GM23338 (cell line): ENCODE measurements at regions not wholly inside any gene's neighbourhood (a gene's known extent, or its start where the extent isn't known, plus 50 kb on each side); places are given as distances from the start of the nearest gene placed in this dataset.

ENCODE experiments used
- ATAC-seq: fragments of 200-7000 bp; cut with Tn5 transposase; 3 replicates; pipeline ENCODE4 v1.9.1; 2020
- DNase-seq: peaks from one replicate; pipeline ENCODE4 v3.0.0-alpha.2; 2015; ENCODE audit warnings: low spot score
- H2AFZ ChIP-seq: fragments of 200-600 bp; sonication (generic); 2 replicates; pipeline ENCODE4 v1.8.0; 2016; ENCODE audit warnings: antibody characterized with exemption, mild to moderate bottlenecking, moderate library complexity
- H3F3A ChIP-seq: fragments of 200-600 bp; sonication (generic); replicated peaks from 2 replicates; pipeline ENCODE4 v1.8.0; 2017; ENCODE audit warnings: antibody characterized with exemption, mixed run types, low read depth
- H3K27ac ChIP-seq: fragments of 200-600 bp; sonication (generic); 2 replicates; pipeline ENCODE4 v1.6.1; 2016; ENCODE audit warnings: low read depth
- H3K27me3 ChIP-seq: fragments of 200-600 bp; sonication (generic); 2 replicates; pipeline ENCODE4 v1.8.0; 2016; ENCODE audit warnings: mild to moderate bottlenecking, mixed run types, moderate library complexity; ENCODE audit not compliant: insufficient read depth
- H3K36me3 ChIP-seq: fragments of 200-600 bp; sonication (generic); 2 replicates; pipeline ENCODE4 v1.8.0; 2016; ENCODE audit warnings: mild to moderate bottlenecking; ENCODE audit not compliant: insufficient read depth
- H3K4me1 ChIP-seq: fragments of 200-600 bp; sonication (generic); 2 replicates; pipeline ENCODE4 v1.8.0; 2016; ENCODE audit warnings: mild to moderate bottlenecking, moderate library complexity; ENCODE audit not compliant: insufficient read depth
- H3K4me2 ChIP-seq: fragments of 200-600 bp; sonication (generic); 2 replicates; pipeline ENCODE4 v1.7.1; 2017; ENCODE audit warnings: mixed run types
- H3K4me3 ChIP-seq: fragments of 200-600 bp; sonication (generic); 2 replicates; pipeline ENCODE4 v1.6.1; 2016; ENCODE audit warnings: mixed run types
- H3K79me2 ChIP-seq: fragments of 200-600 bp; sonication (generic); replicated peaks from 2 replicates; pipeline ENCODE4 v1.8.0; 2017; ENCODE audit warnings: mild to moderate bottlenecking; ENCODE audit not compliant: insufficient read depth
- H3K9me2 ChIP-seq: fragments of 200-600 bp; sonication (generic); 2 replicates; pipeline ENCODE4 v1.8.0; 2017; ENCODE audit not compliant: insufficient read depth
- H4K20me1 ChIP-seq: fragments of 200-600 bp; sonication (generic); replicated peaks from 2 replicates; pipeline ENCODE4 v1.8.0; 2017; ENCODE audit warnings: mild to moderate bottlenecking; ENCODE audit not compliant: insufficient read depth
- H3K27ac Mint-ChIP-seq: 2 replicates; pipeline ENCODE4 v1.8.0; 2020; ENCODE audit warnings: inconsistent platforms, mild to moderate bottlenecking, moderate library complexity, mixed read lengths
- H3K27me3 Mint-ChIP-seq: 3 replicates; pipeline ENCODE4 v1.8.0; 2022; ENCODE audit warnings: low read depth, mild to moderate bottlenecking, moderate library complexity, mixed read lengths, inconsistent platforms; ENCODE audit not compliant: insufficient read depth, poor library complexity
- H3K36me3 Mint-ChIP-seq: 3 replicates; pipeline ENCODE4 v1.8.0; 2021; ENCODE audit warnings: low read depth, mild to moderate bottlenecking, inconsistent platforms, moderate library complexity, mixed read lengths
- H3K4me1 Mint-ChIP-seq: 3 replicates; pipeline ENCODE4 v1.8.0; 2020; ENCODE audit warnings: mild to moderate bottlenecking, inconsistent platforms, mixed read lengths
- H3K4me3 Mint-ChIP-seq: 3 replicates; pipeline ENCODE4 v1.8.0; 2021; ENCODE audit warnings: moderate library complexity, mild to moderate bottlenecking, inconsistent platforms, mixed read lengths
- H3K9me3 Mint-ChIP-seq: 3 replicates; pipeline ENCODE4 v1.8.0; 2020; ENCODE audit warnings: moderate library complexity, mild to moderate bottlenecking, inconsistent platforms, mixed read lengths
- CREB1 ChIP-seq: fragments of 250-450 bp; sonication (Bioruptor Pico); IDR thresholded peaks from 2 replicates; pipeline ENCODE4 v1.5.0; 2020; ENCODE audit warnings: low read depth, mild to moderate bottlenecking, moderate library complexity
- EZH2 ChIP-seq: fragments of 200-600 bp; sonication (generic); IDR thresholded peaks from one replicate; pipeline ENCODE4 v1.8.0; 2017; ENCODE audit warnings: antibody characterized with exemption, mild to moderate bottlenecking, low read depth; ENCODE audit not compliant: unreplicated experiment
- EZH2phosphoT487 ChIP-seq: fragments of 200-600 bp; sonication (generic); IDR thresholded peaks from one replicate; pipeline ENCODE4 v1.8.1; 2018; ENCODE audit warnings: antibody characterized with exemption; ENCODE audit not compliant: unreplicated experiment
- NANOG ChIP-seq: IDR thresholded peaks from 2 replicates; pipeline ENCODE4 v1.6.1; 2016; ENCODE audit warnings: antibody characterized with exemption, borderline replicate concordance
- POLR2AphosphoS5 ChIP-seq: IDR thresholded peaks from 2 replicates; pipeline ENCODE4 v1.6.1; 2016; ENCODE audit warnings: antibody characterized with exemption, low read depth
- STAT1 ChIP-seq: IDR thresholded peaks from one replicate; pipeline ENCODE4 v1.6.1; 2016; ENCODE audit warnings: antibody characterized with exemption; ENCODE audit not compliant: unreplicated experiment
- ZNF114 ChIP-seq: fragments of 250-450 bp; sonication (Bioruptor Pico); IDR thresholded peaks from 2 replicates; pipeline ENCODE4 v1.5.0; 2020; ENCODE audit warnings: mild to moderate bottlenecking, moderate library complexity
- ZNF331 ChIP-seq: fragments of 250-450 bp; sonication (Bioruptor Pico); IDR thresholded peaks from 2 replicates; pipeline ENCODE4 v1.5.0; 2020; ENCODE audit warnings: low read depth, mild to moderate bottlenecking, moderate library complexity
- TF ChIP-seq, protein P1 (sequence below): fragments of 250-450 bp; sonication (Bioruptor Pico); IDR thresholded peaks from 2 replicates; pipeline ENCODE4 v1.5.0; 2020; ENCODE audit warnings: mild to moderate bottlenecking, moderate library complexity
- TF ChIP-seq, protein P2 (sequence below), 2 experiments: fragments of 200-600 bp in 1 of 2; sonication (generic) in 1 of 2; conservative IDR thresholded peaks; 2 replicates each; pipeline versions ENCODE4 v1.5.1 to v1.6.1; 2016 to 2017; ENCODE audit warnings: antibody characterized with exemption in 2 of 2, low read depth in 2 of 2, mild to moderate bottlenecking in 2 of 2, moderate library complexity in 1 of 2
- TF ChIP-seq, protein P3 (sequence below): IDR thresholded peaks from 2 replicates; pipeline ENCODE4 v1.6.1; 2016; ENCODE audit warnings: antibody characterized with exemption
- TF ChIP-seq, protein P4 (sequence below): IDR thresholded peaks from one replicate; pipeline ENCODE4 v1.6.1; 2018; ENCODE audit warnings: antibody characterized with exemption; ENCODE audit not compliant: unreplicated experiment

DNA sequence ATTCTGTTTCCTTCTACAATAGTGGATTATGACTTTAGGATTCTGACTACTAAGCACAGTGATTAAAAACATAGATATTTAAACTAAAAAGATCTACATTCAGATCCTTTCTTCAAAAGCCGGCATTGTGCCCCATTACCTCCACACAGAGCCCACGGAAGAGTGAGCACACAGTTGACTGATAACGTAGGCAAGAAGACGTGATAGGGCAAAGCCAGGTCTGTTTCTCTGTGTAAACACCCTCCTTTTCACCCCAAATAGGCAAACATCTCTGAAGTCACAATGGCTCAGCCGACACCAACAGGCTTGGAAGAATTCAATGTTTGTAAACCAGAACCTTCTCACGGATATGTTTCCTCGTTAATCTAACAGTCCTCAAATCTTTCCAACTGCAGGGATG is 302.9 kb downstream of the CMPK2 start:
- peak overlapping the region; percentile 67 for H2AFZ ChIP-seq
- H3K27ac ChIP-seq, result no peak overlapping the region
- no peaks in the 10 kb centered on the region for H3K4me1 ChIP-seq
- no peaks in the 10 kb centered on the region for H3K27me3 ChIP-seq
- H3K27me3 Mint-ChIP-seq, result peaks cover 2% of the 10 kb centered on the region
- no peaks in the 10 kb centered on the region for H3F3A ChIP-seq
- H3K79me2 ChIP-seq, result no peaks in the 10 kb centered on the region
- no peaks in the 10 kb centered on the region for H3K9me2 ChIP-seq
- no peak overlapping the region for H3K27ac Mint-ChIP-seq
- no peak overlapping the region for H3K4me2 ChIP-seq
- H3K9me3 Mint-ChIP-seq, result peaks cover 35% of the 10 kb centered on the region
- ATAC-seq, result no peak
- H3K36me3 ChIP-seq, result no peaks in the 10 kb centered on the region
- DNase-seq, result no peak
- no peak for TF ChIP-seq NANOG
- TF ChIP-seq STAT1, result no peak
- TF ChIP-seq, protein P1, sequence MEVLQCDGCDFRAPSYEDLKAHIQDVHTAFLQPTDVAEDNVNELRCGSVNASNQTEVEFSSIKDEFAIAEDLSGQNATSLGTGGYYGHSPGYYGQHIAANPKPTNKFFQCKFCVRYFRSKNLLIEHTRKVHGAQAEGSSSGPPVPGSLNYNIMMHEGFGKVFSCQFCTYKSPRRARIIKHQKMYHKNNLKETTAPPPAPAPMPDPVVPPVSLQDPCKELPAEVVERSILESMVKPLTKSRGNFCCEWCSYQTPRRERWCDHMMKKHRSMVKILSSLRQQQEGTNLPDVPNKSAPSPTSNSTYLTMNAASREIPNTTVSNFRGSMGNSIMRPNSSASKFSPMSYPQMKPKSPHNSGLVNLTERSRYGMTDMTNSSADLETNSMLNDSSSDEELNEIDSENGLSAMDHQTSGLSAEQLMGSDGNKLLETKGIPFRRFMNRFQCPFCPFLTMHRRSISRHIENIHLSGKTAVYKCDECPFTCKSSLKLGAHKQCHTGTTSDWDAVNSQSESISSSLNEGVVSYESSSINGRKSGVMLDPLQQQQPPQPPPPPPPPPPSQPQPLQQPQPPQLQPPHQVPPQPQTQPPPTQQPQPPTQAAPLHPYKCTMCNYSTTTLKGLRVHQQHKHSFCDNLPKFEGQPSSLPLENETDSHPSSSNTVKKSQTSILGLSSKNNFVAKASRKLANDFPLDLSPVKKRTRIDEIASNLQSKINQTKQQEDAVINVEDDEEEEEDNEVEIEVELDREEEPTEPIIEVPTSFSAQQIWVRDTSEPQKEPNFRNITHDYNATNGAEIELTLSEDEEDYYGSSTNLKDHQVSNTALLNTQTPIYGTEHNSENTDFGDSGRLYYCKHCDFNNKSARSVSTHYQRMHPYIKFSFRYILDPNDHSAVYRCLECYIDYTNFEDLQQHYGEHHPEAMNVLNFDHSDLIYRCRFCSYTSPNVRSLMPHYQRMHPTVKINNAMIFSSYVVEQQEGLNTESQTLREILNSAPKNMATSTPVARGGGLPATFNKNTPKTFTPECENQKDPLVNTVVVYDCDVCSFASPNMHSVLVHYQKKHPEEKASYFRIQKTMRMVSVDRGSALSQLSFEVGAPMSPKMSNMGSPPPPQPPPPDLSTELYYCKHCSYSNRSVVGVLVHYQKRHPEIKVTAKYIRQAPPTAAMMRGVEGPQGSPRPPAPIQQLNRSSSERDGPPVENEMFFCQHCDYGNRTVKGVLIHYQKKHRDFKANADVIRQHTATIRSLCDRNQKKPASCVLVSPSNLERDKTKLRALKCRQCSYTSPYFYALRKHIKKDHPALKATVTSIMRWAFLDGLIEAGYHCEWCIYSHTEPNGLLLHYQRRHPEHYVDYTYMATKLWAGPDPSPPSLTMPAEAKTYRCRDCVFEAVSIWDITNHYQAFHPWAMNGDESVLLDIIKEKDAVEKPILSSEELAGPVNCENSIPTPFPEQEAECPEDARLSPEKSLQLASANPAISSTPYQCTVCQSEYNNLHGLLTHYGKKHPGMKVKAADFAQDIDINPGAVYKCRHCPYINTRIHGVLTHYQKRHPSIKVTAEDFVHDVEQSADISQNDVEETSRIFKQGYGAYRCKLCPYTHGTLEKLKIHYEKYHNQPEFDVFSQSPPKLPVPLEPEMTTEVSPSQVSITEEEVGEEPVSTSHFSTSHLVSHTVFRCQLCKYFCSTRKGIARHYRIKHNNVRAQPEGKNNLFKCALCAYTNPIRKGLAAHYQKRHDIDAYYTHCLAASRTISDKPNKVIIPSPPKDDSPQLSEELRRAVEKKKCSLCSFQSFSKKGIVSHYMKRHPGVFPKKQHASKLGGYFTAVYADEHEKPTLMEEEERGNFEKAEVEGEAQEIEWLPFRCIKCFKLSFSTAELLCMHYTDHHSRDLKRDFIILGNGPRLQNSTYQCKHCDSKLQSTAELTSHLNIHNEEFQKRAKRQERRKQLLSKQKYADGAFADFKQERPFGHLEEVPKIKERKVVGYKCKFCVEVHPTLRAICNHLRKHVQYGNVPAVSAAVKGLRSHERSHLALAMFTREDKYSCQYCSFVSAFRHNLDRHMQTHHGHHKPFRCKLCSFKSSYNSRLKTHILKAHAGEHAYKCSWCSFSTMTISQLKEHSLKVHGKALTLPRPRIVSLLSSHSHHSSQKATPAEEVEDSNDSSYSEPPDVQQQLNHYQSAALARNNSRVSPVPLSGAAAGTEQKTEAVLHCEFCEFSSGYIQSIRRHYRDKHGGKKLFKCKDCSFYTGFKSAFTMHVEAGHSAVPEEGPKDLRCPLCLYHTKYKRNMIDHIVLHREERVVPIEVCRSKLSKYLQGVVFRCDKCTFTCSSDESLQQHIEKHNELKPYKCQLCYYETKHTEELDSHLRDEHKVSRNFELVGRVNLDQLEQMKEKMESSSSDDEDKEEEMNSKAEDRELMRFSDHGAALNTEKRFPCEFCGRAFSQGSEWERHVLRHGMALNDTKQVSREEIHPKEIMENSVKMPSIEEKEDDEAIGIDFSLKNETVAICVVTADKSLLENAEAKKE, result no peak
- no peak for TF ChIP-seq POLR2AphosphoS5
- TF ChIP-seq CREB1, result no peak
- TF ChIP-seq EZH2, result no peak
- TF ChIP-seq ZNF331, result no peak
- TF ChIP-seq ZNF114, result no peak
- TF ChIP-seq, protein P2, sequence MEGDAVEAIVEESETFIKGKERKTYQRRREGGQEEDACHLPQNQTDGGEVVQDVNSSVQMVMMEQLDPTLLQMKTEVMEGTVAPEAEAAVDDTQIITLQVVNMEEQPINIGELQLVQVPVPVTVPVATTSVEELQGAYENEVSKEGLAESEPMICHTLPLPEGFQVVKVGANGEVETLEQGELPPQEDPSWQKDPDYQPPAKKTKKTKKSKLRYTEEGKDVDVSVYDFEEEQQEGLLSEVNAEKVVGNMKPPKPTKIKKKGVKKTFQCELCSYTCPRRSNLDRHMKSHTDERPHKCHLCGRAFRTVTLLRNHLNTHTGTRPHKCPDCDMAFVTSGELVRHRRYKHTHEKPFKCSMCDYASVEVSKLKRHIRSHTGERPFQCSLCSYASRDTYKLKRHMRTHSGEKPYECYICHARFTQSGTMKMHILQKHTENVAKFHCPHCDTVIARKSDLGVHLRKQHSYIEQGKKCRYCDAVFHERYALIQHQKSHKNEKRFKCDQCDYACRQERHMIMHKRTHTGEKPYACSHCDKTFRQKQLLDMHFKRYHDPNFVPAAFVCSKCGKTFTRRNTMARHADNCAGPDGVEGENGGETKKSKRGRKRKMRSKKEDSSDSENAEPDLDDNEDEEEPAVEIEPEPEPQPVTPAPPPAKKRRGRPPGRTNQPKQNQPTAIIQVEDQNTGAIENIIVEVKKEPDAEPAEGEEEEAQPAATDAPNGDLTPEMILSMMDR (conservative IDR thresholded peaks at IDR 0.05; ENCODE audit: low read depth in 2 of 2), result no peak
- TF ChIP-seq, protein P3, sequence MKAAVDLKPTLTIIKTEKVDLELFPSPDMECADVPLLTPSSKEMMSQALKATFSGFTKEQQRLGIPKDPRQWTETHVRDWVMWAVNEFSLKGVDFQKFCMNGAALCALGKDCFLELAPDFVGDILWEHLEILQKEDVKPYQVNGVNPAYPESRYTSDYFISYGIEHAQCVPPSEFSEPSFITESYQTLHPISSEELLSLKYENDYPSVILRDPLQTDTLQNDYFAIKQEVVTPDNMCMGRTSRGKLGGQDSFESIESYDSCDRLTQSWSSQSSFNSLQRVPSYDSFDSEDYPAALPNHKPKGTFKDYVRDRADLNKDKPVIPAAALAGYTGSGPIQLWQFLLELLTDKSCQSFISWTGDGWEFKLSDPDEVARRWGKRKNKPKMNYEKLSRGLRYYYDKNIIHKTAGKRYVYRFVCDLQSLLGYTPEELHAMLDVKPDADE, result no peak
- TF ChIP-seq EZH2phosphoT487, result no peak
- TF ChIP-seq, protein P4, sequence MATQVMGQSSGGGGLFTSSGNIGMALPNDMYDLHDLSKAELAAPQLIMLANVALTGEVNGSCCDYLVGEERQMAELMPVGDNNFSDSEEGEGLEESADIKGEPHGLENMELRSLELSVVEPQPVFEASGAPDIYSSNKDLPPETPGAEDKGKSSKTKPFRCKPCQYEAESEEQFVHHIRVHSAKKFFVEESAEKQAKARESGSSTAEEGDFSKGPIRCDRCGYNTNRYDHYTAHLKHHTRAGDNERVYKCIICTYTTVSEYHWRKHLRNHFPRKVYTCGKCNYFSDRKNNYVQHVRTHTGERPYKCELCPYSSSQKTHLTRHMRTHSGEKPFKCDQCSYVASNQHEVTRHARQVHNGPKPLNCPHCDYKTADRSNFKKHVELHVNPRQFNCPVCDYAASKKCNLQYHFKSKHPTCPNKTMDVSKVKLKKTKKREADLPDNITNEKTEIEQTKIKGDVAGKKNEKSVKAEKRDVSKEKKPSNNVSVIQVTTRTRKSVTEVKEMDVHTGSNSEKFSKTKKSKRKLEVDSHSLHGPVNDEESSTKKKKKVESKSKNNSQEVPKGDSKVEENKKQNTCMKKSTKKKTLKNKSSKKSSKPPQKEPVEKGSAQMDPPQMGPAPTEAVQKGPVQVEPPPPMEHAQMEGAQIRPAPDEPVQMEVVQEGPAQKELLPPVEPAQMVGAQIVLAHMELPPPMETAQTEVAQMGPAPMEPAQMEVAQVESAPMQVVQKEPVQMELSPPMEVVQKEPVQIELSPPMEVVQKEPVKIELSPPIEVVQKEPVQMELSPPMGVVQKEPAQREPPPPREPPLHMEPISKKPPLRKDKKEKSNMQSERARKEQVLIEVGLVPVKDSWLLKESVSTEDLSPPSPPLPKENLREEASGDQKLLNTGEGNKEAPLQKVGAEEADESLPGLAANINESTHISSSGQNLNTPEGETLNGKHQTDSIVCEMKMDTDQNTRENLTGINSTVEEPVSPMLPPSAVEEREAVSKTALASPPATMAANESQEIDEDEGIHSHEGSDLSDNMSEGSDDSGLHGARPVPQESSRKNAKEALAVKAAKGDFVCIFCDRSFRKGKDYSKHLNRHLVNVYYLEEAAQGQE, result no peak
- no peaks in the 10 kb centered on the region for H3K4me1 Mint-ChIP-seq
- H3K4me3 Mint-ChIP-seq, result no peak overlapping the region
- H3K36me3 Mint-ChIP-seq, result no peaks in the 10 kb centered on the region
- H3K4me3 ChIP-seq, result no peak overlapping the region
- H4K20me1 ChIP-seq, result no peaks in the 10 kb centered on the region
